ENCODE measurements at regions not wholly inside any gene's neighbourhood (a gene's known extent, or its start where the extent isn't known, plus 50 kb on each side); places are given as distances from the start of the nearest gene placed in this dataset.

DNA sequence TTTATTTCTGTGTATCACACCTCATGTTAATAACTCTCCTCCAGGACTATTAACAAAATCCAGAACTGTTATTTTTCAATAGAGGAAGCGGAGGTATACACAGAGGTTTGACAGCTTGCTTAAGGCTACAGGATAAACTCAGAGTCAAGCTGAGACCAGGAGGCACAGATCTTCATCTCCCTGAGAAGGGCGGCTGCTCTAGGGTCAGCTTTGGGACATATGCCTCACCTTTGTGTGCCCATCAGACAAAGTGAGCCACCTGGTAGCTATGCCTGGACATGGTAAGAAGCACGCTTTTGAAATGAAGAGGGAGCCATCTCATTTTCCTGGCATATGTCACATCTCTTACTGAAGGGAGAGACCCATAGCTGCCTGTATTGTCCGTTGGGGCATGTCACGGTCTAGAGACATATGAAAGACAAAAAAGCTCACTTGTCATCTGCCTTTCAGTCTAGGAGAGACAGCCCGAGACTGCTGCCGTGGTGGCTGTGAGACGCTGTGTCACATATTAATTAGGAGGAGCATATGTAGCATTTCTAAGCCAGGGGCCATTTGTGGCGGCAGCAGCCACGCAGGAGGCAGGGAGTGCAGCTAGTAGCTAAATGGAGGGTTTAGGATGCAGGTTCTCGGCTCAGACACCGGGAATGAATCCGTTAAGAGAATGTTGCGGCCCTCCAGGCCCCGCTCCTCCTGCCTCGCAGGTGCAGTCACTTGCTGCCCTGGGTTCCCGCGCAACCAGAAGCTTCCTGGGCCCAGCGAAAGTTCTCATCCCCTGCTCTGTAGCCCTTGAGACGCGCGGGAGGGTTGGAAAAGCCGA, 161.3 kb upstream of the C1orf21 start:
- SMC1A ChIA-PET (ENCODE audit: uncharacterized antibody, unreplicated experiment) = interaction anchor here (0.9 to 6.6 kb wide), 7 partner anchors 9 to 570 kb away, joined by 3 to 57 read pairs (median 3); no protein-coding TSS in a partner anchor
- intact Hi-C loops (cut with micrococcal nuclease; ENCODE audit: unreplicated experiment) (loop anchor here (10.0 kb wide), 1 partner anchor 439 kb away; no protein-coding TSS in a partner anchor), in situ Hi-C loops (cut with MboI) (loop anchor here (10.0 kb wide), 1 partner anchor 571 kb away; the partner anchor contains the start of gene APOBEC4)
- TF ChIP-seq DPF2 (IDR thresholded peaks at IDR 0.05) = no peak
- no peak for TF ChIP-seq CBX3 (IDR thresholded peaks at IDR 0.05; ENCODE audit: borderline replicate concordance, low read depth)
- TF ChIP-seq, protein P1, sequence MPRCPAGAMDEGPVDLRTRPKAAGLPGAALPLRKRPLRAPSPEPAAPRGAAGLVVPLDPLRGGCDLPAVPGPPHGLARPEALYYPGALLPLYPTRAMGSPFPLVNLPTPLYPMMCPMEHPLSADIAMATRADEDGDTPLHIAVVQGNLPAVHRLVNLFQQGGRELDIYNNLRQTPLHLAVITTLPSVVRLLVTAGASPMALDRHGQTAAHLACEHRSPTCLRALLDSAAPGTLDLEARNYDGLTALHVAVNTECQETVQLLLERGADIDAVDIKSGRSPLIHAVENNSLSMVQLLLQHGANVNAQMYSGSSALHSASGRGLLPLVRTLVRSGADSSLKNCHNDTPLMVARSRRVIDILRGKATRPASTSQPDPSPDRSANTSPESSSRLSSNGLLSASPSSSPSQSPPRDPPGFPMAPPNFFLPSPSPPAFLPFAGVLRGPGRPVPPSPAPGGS (IDR thresholded peaks at IDR 0.05; ENCODE audit: borderline replicate concordance, insufficient read depth, low read depth, low read length, poor library complexity, severe bottlenecking) = no peak
- no peak for TF ChIP-seq ELK1 (IDR thresholded peaks at IDR 0.05; ENCODE audit: low read depth, low read length)
- TF ChIP-seq E2F8 (IDR thresholded peaks at IDR 0.05; ENCODE audit: low read depth, partially characterized antibody) = no peak
- no peak for TF ChIP-seq ZBTB33 (IDR thresholded peaks at IDR 0.05)
- no peak for TF ChIP-seq ZBTB40 (IDR thresholded peaks at IDR 0.05; ENCODE audit: borderline replicate concordance)
- no peak for TF ChIP-seq NR2C1 (IDR thresholded peaks at IDR 0.05)
- TF ChIP-seq NR2C2 (IDR thresholded peaks at IDR 0.05; ENCODE audit: borderline replicate concordance, control insufficient read depth, insufficient read length, low read depth) = no peak
- no peak for TF ChIP-seq MTA3 (IDR thresholded peaks at IDR 0.05; ENCODE audit: borderline replicate concordance, low read length)

More for the DNA sequence above, 161.3 kb upstream of the C1orf21 start:
- no peak overlapping the region for H3K27ac ChIP-seq (ENCODE audit: control insufficient read depth, insufficient read depth)
- POLR2A ChIA-PET = no interaction called here
- no TSS peak for BruUV-seq (replicated peaks)
- RAD21 ChIA-PET (ENCODE audit: unreplicated experiment) = interaction anchor here (0.8 to 2.2 kb wide), 4 partner anchors 150 to 438 kb away, joined by 3 to 12 read pairs (median 5); no protein-coding TSS in a partner anchor
- H3K36me3 ChIP-seq (ENCODE audit: control insufficient read depth in 2 of 2, insufficient read depth in 2 of 2, low read length in 1 of 2) = no peaks in the 10 kb centered on the region
- no peaks in the 10 kb centered on the region for H3K9me3 ChIP-seq (replicated peaks; ENCODE audit: control insufficient read depth, insufficient read depth, low read length)
- H3K4me2 ChIP-seq (ENCODE audit: control insufficient read depth, insufficient read depth) = no peak overlapping the region
- H2AFZ ChIP-seq (ENCODE audit: control insufficient read depth, low read depth, low read length) = no peak overlapping the region
- no peak overlapping the region for H3K9ac ChIP-seq (ENCODE audit: control insufficient read depth, insufficient read depth, low read length)
- H3K4me1 ChIP-seq (ENCODE audit: control insufficient read depth, insufficient read depth, low read length) = no peaks in the 10 kb centered on the region
- CTCF ChIA-PET = interaction anchor here (0.7 to 6.7 kb wide), 7 partner anchors 9 to 570 kb away, joined by 3 to 82 read pairs (median 4); no protein-coding TSS in a partner anchor
- WGBS (ENCODE audit: insufficient coverage, insufficient replicate concordance, low lambda C conversion rate, missing lambda C conversion rate) = 41% methylated on average over 22 of the region's 23 CpGs
- no peak overlapping the region for H3K4me3 ChIP-seq
- H4K20me1 ChIP-seq (ENCODE audit: control insufficient read depth, insufficient read depth) = no peaks in the 10 kb centered on the region
- DNase-seq (ENCODE audit: low read depth, low spot score) (no peak), ATAC-seq (no peak), FAIRE-seq (no peak)
- H3K79me2 ChIP-seq (ENCODE audit: control insufficient read depth, insufficient read depth, low read length) = no peaks in the 10 kb centered on the region
- peaks cover 0 to 5% of the 10 kb centered on the region in 2 experiments; a peak in 1 of 4 replicates for H3K27me3 ChIP-seq (replicated peaks in 1 of 2; ENCODE audit: control insufficient read depth in 2 of 2, insufficient read depth in 2 of 2, low read length in 1 of 2)

All from GM12878 (cell line).